ENCODE measurements at regions not wholly inside any gene's neighbourhood (a gene's known extent, or its start where the extent isn't known, plus 50 kb on each side); places are given as distances from the start of the nearest gene placed in this dataset.

GRCh38 chr7:53811555-53812079 is 730.6 kb upstream of the VSTM2A start:
- no peak for TF ChIP-seq TP53 (CRISPR knock-in tag; IDR thresholded peaks at IDR 0.05)
- TF ChIP-seq MAX (CRISPR knock-in tag; IDR thresholded peaks at IDR 0.05): no peak
- TF ChIP-seq MLX (CRISPR knock-in tag; IDR thresholded peaks at IDR 0.05): no peak
- no peak for TF ChIP-seq CTCF (IDR thresholded peaks at IDR 0.05)
- no peak for TF ChIP-seq CREM (CRISPR knock-in tag; IDR thresholded peaks at IDR 0.05)

Data from WTC11 (cell line).